ENCODE measurements at regions not wholly inside any gene's neighbourhood (a gene's known extent, or its start where the extent isn't known, plus 50 kb on each side); places are given as distances from the start of the nearest gene placed in this dataset.

DNA sequence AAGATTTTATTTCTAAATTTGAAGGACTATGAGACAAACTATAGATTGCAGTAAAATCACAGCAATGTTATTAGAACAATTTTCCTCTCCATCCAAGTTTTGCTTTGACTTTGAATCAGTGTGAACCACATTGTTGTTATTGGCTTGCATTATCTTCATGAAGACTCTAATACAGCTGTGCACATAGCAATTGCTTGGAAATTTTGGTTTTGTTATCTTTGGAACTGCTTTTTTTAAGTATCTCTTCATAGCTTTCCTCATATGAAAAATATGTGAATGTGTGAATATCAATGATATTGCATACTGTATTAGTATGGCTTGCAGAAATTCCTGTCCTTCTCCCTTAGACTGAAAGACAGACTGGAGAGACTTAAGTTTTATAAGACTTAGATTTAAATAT lies 666.6 kb downstream of the LUZP2 start:
- no peak for TF ChIP-seq POLR2A (IDR thresholded peaks at IDR 0.05)
- TF ChIP-seq CTCF (IDR thresholded peaks at IDR 0.05), result no peak
